Stimulated activated CD8-positive, alpha-beta memory T cell treated with anti-CD3 and anti-CD28 coated beads, Interleukin-15, amount 100 ng/mL, for 4 hours (primary cell): ENCODE measurements at regions not wholly inside any gene's neighbourhood (a gene's known extent, or its start where the extent isn't known, plus 50 kb on each side); places are given as distances from the start of the nearest gene placed in this dataset.
A peak's percentile ranks its signal among the peaks of the same experiment; 100 is the strongest.

Experiments used
- DNase-seq, 2 donors: peaks; one replicate each; pipeline ENCODE4 v3.0.0-alpha.2; 2020; ENCODE audit warnings: low read depth in 2 of 2

DNA sequence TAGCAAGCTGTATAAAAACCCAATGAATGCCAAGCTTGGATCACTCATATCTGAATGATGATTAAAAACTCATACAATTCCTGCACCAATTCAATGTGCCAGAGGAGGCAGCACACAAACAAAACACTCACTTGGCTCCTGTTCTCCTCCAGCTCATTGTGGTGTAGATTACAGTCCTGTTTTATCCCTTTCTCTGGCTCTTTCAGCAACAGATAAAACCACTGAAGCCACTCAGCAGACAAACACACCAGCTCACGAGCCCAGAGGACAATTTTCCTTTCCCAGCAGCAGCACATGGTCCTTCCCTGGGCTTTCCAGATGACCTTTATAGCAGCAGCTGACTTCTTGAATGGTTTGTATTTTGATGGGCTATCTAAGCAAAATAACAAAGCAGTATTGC lies 107.3 kb upstream of the STARD3NL start:
- DNase-seq = no peak

DNA sequence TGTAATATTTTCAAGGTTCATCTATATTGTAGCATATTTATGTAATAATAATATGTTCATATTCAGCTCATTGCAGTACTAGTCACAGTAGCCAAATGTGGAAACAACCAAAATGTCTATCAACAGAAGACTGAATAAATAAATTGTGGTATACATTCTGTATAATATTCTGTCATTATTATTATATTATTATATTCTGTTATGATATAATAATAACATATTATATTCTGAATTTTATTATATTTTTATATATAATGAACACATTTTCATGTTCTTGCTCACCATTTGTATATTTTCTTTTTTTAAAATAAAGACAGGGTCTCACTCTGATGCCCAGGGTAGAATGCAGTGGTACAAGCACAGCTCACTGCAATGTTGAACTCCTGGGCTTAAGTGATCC lies 91.2 kb upstream of the STARD3NL start:
- DNase-seq = no peak

DNA sequence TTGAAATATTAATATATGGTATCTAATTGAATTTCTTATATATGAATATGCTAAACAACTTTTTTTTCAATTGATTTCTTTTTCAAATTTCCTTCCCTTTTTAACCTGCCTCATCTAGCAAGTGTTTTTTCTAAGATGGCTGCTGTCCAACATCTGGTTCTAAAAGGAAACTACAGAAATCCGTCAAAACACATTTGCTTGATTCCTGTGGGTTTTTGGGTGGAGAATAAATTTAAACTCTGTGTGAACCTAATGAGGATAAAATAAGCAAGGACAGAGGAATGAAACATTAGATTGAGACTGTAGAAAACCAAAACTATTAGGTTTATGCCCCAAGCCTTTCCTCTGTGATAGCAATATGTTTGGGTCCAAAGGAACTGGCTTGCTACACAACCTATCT lies 75.5 kb upstream of the STARD3NL start:
- DNase-seq = no peak

DNA sequence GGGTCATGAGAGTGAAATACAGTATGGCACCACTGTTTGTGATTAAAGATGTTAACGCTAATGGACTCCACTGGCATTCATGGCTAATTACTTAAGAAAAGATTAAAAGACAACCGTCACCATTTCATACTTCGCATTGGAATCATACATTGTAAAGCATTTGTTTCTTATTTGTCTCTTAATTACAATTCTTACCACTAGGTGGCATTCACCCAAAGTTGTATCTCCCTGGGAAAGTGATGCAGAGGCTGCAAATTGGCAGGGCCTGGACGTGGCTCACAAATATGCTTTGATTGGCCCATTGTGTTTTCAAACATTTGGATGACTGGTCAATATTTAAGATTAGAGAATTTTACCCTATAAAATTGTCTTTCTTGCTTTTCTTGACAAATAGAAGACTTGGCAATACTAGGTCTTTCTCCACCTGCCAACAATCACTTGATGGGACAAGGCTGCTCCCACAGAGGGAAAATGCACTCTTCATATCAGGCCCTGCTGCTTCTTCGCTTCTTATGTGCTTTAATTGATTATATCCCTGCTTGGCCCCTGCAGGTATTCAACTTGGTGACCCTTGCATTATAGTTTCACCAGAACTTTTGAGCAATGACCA lies 72.1 kb upstream of the STARD3NL start:
- DNase-seq = no peak

DNA sequence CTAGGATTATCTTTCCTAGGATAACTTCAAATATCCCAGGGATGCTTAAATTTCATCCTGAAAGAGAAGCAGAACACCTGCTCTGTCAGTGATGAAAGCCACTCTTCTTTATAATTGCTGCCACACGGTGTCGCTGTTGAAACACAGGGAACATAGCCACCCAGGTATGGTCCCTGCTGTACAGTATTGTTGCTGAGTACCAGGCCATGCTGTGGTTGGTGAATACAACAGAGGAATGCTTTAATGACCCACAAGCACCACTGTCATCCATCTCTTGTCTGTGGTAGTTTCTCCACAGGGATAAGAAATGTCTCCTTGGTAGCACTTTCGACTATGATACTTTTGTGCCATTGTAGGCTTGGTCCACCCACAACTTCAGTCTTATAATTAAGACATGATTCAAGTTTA lies 70.6 kb upstream of the STARD3NL start:
- DNase-seq = peak; percentile 10 to 36

DNA sequence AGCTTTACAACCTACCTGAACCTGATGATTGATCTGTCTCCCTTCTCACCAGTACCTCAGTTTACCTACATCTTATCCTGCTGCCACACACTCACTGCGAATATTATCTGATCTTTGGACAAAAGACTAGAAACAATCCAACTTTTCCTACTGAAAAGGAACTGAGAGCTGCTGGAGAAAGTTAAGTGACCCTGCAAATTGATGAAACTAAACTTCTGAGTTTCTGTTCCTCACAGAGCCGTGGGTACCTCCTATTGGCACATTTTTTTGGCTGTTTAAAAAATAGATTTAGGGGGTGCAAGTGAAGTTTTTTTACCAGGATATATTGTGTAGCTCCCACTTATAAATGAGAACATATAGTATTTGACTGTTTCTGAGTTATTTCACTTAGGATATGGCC lies 66.0 kb upstream of the STARD3NL start:
- no peak for DNase-seq

DNA sequence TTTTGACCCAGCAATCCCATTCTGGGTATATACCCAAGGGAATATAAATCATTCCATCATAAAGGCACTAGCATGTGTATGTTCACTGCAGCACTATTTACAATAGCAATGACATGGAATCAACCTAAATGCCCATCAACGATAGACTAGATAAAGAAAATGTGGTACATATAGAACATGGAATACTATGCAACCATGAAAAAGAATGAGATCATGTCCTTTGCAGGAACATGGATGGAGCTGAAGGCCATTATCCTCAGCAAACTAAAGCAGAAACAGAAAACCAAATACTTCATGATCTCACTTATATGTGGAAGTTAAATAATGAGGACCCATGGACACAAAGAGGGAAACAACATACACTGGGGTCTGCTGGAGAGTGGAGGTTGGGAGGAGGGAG lies 58.0 kb upstream of the STARD3NL start:
- no peak for DNase-seq

DNA sequence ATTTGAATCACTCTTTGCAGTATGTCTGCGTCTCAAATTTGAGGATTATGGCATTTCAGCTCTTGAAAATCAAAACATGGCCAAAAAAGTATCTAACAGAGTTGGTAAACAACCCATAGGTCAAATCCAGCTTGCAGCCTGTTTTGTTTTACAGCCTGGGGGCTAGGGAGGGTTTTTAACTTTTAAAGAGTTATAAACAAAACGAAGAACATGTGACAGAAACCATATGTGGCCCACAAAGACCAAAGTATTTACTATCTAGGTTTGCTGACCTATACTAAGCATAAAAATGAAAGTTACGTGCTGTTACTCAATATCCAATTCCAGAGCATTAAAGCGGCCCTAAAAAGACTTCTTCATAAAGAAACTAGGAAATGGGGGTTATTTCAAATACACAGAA lies 55.5 kb upstream of the STARD3NL start:
- no peak for DNase-seq

DNA sequence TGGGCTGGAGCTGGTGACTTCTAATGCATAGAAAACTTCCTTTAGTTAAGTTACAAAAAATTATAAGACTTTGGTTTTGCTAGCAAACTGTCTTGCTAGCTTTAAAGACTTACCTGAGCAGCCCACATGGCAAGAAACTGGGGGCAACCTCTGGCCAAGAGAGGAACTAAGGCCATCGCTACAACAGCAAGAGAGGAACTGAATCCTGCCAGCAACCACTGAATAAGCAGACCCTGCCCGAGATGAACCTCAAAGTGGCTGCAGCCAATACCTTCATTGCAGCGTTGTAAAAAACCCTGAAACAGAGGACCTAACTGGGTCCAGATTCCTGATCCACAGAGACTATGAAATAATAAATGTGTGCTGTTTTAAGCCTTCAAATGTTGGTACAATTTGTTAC lies 54.6 kb upstream of the STARD3NL start:
- DNase-seq = no peak

DNA sequence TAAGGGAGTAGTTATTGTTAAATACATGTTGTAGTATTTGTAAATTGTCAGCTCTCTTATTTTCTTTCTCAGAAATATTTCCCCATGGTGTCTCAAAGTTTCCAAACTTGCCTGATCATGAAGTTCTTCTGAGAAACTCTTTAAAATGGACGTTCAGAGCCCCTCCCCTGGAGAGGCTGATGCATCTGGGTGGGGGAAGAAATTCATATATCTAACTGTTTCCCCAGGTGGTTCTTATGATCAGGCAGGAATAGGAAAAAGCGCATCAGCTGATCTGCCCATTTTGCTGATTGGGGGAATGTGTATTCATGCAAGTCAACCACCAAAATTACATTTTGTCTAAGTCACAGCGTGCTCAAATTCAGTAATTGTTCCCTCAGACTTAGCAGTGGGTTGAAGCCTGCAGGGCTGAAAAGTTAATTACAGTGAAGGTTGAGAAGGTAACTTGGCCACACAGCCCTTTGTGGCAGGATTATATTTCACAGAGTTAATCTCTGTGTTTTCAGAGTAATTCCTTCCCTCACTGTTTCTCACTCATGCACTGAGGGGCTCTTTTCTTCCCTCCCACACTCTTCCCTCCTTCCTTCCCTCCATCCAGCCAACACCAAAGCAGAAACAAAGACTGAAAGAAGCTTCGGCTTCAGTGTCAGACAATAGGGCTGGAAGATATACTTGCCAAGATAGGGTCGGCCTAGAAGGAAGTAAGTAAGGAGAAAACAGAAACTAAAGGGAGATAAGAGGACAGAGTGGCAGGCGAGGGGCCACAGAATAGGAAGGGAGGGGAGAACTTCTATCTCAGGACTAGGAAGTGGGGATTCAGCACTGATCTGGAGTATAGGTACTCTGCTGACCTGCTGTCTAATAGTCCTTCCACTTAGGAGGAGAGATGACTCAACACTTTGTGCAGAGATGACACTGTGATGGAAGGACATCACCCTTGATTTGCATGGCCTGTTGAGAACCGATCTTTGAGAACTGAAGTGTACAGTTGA lies 50.5 kb upstream of the STARD3NL start:
- DNase-seq = no peak
